ENCODE measurements at regions not wholly inside any gene's neighbourhood (a gene's known extent, or its start where the extent isn't known, plus 50 kb on each side); places are given as distances from the start of the nearest gene placed in this dataset.

DNA sequence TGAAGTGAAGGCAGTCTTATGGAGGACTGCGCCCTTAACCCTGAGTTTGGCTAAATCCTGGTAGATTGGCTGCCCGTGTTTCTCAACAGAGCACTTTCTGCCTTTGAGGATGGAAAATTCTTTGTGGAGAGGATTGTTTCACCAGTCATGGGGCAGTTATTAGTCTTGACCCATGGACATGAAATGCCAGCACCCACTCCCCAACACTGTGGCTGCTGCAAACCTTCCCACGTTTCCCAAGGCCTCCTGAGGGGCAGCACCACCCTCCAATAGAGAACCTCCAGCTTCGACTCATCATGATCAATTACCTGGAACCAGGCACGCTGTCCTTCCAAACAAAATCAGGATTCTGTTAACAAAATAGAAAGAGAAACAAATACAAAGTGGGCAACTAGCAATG is 117.8 kb downstream of the PXDC1 start:
- H3K27ac Mint-ChIP-seq = no peak overlapping the region
- no peak overlapping the region for H3K4me3 Mint-ChIP-seq
- H3K4me1 Mint-ChIP-seq = peaks cover 2% of the 10 kb centered on the region; the same call in 1 of the 2 replicates
- H3K9me3 Mint-ChIP-seq = peaks cover 7% of the 10 kb centered on the region
- CTCF ChIA-PET = no interaction called here
- TF ChIP-seq CREB1 (CRISPR knock-in tag; IDR thresholded peaks at IDR 0.05) = no peak
- TF ChIP-seq, protein P1, sequence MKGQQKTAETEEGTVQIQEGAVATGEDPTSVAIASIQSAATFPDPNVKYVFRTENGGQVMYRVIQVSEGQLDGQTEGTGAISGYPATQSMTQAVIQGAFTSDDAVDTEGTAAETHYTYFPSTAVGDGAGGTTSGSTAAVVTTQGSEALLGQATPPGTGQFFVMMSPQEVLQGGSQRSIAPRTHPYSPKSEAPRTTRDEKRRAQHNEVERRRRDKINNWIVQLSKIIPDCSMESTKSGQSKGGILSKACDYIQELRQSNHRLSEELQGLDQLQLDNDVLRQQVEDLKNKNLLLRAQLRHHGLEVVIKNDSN (CRISPR knock-in tag; IDR thresholded peaks at IDR 0.05) = no peak
- TF ChIP-seq, protein P2, sequence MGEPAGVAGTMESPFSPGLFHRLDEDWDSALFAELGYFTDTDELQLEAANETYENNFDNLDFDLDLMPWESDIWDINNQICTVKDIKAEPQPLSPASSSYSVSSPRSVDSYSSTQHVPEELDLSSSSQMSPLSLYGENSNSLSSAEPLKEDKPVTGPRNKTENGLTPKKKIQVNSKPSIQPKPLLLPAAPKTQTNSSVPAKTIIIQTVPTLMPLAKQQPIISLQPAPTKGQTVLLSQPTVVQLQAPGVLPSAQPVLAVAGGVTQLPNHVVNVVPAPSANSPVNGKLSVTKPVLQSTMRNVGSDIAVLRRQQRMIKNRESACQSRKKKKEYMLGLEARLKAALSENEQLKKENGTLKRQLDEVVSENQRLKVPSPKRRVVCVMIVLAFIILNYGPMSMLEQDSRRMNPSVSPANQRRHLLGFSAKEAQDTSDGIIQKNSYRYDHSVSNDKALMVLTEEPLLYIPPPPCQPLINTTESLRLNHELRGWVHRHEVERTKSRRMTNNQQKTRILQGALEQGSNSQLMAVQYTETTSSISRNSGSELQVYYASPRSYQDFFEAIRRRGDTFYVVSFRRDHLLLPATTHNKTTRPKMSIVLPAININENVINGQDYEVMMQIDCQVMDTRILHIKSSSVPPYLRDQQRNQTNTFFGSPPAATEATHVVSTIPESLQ (CRISPR knock-in tag; IDR thresholded peaks at IDR 0.05) = no peak
- TF ChIP-seq ZNF396 (CRISPR knock-in tag; IDR thresholded peaks at IDR 0.05; ENCODE audit: borderline replicate concordance) = no peak
- TF ChIP-seq, protein P3, sequence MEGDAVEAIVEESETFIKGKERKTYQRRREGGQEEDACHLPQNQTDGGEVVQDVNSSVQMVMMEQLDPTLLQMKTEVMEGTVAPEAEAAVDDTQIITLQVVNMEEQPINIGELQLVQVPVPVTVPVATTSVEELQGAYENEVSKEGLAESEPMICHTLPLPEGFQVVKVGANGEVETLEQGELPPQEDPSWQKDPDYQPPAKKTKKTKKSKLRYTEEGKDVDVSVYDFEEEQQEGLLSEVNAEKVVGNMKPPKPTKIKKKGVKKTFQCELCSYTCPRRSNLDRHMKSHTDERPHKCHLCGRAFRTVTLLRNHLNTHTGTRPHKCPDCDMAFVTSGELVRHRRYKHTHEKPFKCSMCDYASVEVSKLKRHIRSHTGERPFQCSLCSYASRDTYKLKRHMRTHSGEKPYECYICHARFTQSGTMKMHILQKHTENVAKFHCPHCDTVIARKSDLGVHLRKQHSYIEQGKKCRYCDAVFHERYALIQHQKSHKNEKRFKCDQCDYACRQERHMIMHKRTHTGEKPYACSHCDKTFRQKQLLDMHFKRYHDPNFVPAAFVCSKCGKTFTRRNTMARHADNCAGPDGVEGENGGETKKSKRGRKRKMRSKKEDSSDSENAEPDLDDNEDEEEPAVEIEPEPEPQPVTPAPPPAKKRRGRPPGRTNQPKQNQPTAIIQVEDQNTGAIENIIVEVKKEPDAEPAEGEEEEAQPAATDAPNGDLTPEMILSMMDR (IDR thresholded peaks at IDR 0.05) = no peak
- no peak for TF ChIP-seq NFE2L1 (CRISPR knock-in tag; IDR thresholded peaks at IDR 0.05)
- TF ChIP-seq ZNF232 (CRISPR knock-in tag; IDR thresholded peaks at IDR 0.05) = no peak
- no peaks in the 10 kb centered on the region for H3K36me3 Mint-ChIP-seq
- no peak for DNase-seq (ENCODE audit: low spot score)
- no peak for ATAC-seq
- peaks cover 2% of the 10 kb centered on the region; the same call in 1 of the 2 replicates for H3K27me3 Mint-ChIP-seq (ENCODE audit: low read depth)
- POLR2A ChIA-PET = no interaction called here

DNA sequence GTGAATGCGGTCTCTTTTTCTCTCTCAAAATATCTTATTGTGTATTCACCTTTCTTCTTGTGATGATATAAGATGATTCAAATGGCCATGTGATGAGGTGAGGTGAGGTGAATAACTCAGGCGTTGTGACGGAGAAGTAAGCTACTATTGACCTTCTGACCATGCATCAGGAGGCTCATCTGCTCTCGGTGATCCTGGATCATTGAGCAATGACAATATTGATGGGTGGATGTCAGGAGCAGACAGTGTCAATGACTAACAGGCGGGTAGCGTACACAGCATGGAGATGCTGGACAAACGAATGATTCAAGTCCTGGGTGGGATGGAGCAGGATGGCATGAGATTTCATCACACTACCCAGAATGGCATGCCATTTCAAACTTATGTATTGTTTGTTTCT is 119.6 kb downstream of the PXDC1 start:
- TF ChIP-seq, protein P4, sequence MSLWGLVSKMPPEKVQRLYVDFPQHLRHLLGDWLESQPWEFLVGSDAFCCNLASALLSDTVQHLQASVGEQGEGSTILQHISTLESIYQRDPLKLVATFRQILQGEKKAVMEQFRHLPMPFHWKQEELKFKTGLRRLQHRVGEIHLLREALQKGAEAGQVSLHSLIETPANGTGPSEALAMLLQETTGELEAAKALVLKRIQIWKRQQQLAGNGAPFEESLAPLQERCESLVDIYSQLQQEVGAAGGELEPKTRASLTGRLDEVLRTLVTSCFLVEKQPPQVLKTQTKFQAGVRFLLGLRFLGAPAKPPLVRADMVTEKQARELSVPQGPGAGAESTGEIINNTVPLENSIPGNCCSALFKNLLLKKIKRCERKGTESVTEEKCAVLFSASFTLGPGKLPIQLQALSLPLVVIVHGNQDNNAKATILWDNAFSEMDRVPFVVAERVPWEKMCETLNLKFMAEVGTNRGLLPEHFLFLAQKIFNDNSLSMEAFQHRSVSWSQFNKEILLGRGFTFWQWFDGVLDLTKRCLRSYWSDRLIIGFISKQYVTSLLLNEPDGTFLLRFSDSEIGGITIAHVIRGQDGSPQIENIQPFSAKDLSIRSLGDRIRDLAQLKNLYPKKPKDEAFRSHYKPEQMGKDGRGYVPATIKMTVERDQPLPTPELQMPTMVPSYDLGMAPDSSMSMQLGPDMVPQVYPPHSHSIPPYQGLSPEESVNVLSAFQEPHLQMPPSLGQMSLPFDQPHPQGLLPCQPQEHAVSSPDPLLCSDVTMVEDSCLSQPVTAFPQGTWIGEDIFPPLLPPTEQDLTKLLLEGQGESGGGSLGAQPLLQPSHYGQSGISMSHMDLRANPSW (CRISPR knock-in tag; conservative IDR thresholded peaks at IDR 0.05; ENCODE audit: low read depth) = no peak
- TF ChIP-seq ATF1 (CRISPR knock-in tag; IDR thresholded peaks at IDR 0.05) (no peak), ESRRA (CRISPR knock-in tag; IDR thresholded peaks at IDR 0.05; ENCODE audit: borderline replicate concordance) (no peak), NFE2L1 (CRISPR knock-in tag; IDR thresholded peaks at IDR 0.05) (no peak)
- TF ChIP-seq, protein P1 (CRISPR knock-in tag; IDR thresholded peaks at IDR 0.05) = no peak
- H3K27ac Mint-ChIP-seq = no peak overlapping the region
- DNase-seq (ENCODE audit: low spot score) (no peak), ATAC-seq (no peak)
- ChIA-PET POLR2A (no interaction called here), CTCF (no interaction called here)
- H3K9me3 Mint-ChIP-seq = no peaks in the 10 kb centered on the region
- H3K4me3 Mint-ChIP-seq = no peak overlapping the region
- peaks cover 16% of the 10 kb centered on the region for H3K4me1 Mint-ChIP-seq
- H3K27me3 Mint-ChIP-seq (ENCODE audit: low read depth) = no peaks in the 10 kb centered on the region; the same call in 1 of the 2 replicates
- H3K36me3 Mint-ChIP-seq = no peaks in the 10 kb centered on the region

DNA sequence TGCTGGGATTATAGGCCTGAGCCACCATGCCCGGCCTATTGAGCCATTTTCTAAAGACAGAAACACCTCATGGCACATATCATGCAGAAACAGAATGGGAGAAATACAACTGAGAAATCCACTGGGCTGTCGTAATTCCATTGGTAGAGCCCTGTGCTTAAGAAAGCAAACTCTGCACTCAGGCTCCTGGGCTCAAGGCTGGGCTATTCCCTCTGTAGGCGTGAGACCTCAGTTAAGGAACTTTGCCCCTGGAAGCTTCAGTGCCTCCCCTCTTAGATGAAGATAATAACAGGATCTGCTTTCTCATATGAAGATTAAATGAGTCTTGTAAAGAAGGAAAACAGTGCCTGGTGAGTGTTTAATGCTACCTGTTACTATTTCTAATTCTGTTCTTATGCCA is 120.3 kb downstream of the PXDC1 start:
- ATAC-seq = no peak
- Mint-ChIP-seq H3K27ac (no peak overlapping the region), H3K27me3 (ENCODE audit: low read depth) (no peaks in the 10 kb centered on the region; the same call in 1 of the 2 replicates), H3K4me1 (peaks cover 20% of the 10 kb centered on the region), H3K4me3 (no peak overlapping the region), H3K36me3 (no peaks in the 10 kb centered on the region), H3K9me3 (no peaks in the 10 kb centered on the region)
- CTCF ChIA-PET = no interaction called here
- no peak for DNase-seq (ENCODE audit: low spot score)
- POLR2A ChIA-PET = no interaction called here
- no peak for TF ChIP-seq TP53 (CRISPR knock-in tag; IDR thresholded peaks at IDR 0.05)
- TF ChIP-seq, protein P5, sequence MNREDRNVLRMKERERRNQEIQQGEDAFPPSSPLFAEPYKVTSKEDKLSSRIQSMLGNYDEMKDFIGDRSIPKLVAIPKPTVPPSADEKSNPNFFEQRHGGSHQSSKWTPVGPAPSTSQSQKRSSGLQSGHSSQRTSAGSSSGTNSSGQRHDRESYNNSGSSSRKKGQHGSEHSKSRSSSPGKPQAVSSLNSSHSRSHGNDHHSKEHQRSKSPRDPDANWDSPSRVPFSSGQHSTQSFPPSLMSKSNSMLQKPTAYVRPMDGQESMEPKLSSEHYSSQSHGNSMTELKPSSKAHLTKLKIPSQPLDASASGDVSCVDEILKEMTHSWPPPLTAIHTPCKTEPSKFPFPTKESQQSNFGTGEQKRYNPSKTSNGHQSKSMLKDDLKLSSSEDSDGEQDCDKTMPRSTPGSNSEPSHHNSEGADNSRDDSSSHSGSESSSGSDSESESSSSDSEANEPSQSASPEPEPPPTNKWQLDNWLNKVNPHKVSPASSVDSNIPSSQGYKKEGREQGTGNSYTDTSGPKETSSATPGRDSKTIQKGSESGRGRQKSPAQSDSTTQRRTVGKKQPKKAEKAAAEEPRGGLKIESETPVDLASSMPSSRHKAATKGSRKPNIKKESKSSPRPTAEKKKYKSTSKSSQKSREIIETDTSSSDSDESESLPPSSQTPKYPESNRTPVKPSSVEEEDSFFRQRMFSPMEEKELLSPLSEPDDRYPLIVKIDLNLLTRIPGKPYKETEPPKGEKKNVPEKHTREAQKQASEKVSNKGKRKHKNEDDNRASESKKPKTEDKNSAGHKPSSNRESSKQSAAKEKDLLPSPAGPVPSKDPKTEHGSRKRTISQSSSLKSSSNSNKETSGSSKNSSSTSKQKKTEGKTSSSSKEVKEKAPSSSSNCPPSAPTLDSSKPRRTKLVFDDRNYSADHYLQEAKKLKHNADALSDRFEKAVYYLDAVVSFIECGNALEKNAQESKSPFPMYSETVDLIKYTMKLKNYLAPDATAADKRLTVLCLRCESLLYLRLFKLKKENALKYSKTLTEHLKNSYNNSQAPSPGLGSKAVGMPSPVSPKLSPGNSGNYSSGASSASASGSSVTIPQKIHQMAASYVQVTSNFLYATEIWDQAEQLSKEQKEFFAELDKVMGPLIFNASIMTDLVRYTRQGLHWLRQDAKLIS (CRISPR knock-in tag; IDR thresholded peaks at IDR 0.05; ENCODE audit: borderline replicate concordance) = no peak
- TF ChIP-seq, protein P6, sequence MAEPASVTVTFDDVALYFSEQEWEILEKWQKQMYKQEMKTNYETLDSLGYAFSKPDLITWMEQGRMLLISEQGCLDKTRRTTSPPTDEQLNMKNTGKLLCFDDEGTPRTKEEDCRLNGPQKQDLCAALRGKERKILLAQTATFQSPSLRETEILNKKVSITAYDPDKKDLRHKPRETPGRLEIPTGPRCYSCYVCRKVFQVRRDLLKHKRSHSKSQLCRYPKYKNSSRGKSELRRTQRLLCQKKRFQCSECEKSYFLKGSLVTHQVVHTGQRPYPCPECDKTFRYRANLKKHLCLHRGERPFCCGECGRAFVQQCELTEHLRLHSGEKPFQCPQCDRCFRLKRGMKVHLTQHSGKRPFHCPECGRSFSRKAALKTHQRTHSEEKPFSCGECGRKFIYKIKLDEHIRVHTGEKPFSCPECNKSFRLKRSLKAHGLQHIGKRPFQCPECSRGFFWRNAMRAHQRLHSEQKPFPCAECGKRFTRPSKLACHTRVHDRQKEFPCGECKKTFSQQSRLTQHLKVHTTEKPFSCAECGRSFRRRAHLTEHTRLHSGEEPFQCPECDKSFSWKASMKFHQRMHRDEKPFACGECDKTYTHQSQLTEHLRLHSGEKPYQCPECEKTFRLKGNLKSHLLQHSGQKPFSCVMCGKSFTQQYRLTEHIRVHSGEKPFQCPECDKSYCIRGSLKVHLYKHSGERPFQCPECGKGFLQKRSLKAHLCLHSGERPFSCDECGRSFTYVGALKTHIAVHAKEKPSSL (CRISPR knock-in tag; conservative IDR thresholded peaks at IDR 0.05) = no peak

All from WTC11 (cell line).